NCI-H1694 (cell line): ENCODE measurements at regions not wholly inside any gene's neighbourhood (a gene's known extent, or its start where the extent isn't known, plus 50 kb on each side); places are given as distances from the start of the nearest gene placed in this dataset.

Source experiments
- DNase-seq: peaks from one replicate; lab custom pipeline; 2025; lab: John Stamatoyannopoulos, UW

DNA sequence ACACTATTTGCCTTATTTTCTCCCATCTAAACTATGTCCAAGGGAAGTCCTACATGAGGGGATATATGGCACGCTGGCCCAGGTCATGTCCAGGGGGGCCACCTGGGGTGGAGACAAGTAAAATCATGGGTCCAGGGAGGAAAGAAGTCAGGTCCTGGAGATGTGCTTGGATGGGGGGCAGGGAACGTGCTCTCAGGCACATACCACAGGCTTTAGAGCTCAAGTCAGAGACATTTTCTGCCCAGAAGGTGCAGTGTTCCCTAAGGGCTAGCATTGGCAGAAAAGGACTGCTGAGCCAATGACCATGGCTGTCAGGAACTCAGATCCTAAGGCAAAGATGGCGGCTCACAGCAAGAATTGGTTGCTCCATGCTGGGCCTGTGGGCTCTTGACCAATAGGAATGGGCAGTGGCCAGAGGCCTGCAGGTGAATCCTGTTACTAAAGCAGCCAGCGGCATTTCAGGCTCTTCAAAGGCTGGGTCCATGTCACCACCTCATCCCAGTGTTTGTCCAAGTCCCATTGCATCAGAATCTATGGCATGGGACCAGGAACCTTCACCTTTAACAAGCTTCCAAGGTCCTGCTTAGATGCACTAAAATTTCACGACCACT lies 175.0 kb downstream of the RPLP1 start:
- no peak for DNase-seq

DNA sequence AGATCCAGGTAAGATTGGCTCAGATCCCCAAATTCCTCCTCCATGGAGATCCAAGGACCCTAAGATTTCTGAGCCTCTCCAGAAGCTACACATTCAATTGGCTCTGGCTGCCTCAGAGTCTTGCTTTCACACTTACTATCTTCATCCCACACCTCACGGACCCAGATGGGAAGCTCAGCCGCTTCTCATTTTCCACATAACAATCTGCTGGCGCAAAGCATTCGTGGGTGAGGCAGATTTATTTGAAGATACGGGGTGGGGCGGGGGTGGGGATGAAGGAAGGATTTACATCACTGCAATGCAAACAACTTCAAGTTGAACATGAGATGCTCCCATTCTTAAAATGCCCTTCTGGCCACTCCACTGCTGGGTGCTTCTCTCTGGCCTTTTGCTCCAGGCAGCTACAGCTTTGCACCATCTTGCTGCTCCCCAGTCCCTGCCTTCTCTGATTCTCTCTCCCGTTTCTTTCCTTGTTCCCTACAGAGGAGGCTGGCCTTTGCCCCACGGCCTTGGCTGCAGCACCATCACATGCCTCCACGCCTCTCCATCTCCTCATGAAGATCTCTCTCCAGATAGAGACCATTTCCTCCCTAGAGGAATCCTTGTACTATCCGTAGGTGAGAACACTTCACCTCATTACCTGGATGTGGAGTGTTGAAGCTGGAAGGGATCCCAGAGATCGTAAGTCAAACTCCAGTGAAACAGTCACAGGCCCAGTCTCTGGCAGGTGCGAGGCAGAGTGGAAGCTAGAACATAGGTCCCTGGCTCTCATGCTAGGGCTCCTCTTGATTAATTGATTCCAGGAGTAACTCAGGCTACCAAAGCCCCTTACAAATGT lies 175.9 kb downstream of the RPLP1 start:
- DNase-seq: no peak

DNA sequence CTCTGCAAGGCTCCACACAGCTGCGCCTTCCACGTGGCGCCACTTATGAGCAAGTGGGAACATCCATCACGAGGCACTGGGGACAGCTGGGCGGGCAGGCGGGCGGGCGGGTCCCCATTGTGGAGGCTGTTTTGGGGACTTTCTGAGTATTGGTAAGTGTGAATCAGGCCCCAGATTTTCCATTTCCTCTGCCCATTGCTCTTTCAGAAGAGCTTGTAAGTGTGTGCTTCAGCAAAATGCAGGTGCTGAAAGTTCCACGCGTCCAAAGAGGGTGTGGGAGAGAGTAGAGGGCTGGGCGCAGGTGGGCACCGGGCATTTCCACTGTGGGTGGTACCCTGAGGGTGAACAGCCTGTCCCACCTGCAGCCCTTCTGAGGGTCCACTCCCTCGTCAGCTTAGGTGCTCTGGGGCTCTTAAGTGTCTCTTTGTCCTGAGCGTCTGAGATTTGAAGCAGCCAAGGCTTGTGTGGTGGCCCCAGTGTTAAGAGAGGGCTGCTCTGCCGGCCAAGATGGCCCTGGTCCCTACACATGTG lies 177.1 kb downstream of the RPLP1 start:
- DNase-seq: no peak

DNA sequence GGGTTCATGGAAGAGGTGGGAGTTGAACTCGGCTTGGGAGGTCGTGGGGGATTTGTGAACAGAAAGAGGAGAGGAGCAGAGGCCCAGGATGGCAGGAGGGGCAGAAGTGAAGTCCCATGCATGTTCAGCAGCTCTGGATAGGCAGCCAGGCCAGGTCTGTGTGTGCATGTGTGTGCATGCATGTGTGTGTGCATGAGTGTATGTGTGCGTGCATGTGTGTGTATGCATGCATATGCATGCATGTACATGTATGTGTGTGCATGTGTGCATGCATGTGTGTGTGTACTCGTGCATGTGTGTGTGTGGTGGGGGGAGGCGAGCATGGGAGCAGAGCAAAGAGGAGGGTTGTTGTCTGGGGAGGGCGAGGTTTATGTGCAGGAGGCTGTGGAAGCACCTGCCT lies 178.4 kb downstream of the RPLP1 start:
- DNase-seq: no peak

DNA sequence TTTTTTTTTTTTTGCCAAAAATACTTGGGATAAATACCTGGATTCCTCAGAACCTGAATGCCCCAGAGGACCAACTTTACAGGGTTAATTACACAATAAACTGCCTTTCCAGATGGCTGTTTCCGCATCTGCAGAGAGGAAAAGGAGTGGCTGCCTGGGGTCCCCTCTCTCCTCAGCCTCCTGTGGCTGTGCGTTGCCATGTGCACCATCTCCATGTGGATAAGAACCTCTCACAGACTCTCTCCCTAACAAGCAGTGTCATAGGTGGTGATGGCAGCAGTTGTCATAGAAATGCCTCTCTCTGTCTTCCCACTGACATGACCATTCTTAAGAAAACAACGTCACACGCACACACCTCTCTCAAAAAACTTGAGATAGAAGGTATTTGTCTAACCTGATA lies 179.4 kb downstream of the RPLP1 start:
- DNase-seq: no peak

DNA sequence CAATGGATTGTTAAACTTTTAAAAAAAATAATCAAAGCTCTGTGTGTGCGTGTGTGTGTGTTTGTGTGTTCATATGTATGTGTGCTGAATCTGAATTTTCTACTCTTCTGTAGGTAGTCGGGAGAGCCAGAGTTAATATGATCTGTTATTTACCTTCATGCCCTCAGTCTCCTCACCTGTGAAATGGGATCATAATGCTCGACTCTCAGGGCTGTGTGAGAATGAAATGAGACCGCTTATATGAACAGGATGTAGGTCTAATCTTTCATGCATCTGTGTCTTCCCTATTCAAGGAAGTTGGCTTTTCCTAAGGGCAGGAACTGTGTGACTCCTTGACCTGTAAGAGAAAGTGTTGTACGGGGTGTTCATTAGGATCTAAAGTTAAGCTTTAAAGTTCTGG lies 182.2 kb downstream of the RPLP1 start:
- no peak for DNase-seq

DNA sequence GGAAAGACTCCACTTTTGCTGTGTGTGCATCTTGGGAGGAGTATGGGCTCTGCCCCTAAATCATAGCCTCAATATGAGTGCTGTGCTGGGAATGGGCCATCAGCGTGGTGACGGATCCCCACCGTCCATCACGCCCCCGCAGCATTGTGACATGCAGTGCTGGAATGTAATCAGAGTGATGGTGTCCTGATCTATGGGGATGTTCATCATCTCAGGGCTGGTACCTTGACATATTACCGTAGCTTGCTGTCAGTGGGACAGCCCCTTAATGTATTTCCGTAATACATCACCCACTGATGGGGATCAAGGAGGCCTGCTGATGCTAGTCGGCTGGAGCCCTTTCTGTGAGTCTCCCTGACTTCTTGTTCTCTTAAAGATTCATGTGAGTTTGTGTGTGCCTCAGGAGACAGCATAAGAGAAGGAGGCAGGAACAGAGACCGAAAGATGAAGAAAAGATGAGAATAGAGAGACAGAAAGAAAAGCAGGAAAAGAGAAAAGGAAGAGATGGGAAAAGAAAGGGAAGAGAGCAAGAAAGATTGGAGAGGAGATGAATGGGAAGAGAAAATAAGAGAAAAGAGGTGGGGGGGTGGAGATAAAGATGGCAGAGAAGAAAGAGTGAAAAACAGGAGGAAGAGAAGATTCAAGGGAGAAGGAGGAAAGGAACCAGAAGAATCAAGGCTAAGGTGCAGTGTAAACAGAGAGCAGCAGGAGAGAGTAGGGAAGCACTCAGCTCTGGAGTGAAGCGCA lies 183.7 kb downstream of the RPLP1 start:
- no peak for DNase-seq

DNA sequence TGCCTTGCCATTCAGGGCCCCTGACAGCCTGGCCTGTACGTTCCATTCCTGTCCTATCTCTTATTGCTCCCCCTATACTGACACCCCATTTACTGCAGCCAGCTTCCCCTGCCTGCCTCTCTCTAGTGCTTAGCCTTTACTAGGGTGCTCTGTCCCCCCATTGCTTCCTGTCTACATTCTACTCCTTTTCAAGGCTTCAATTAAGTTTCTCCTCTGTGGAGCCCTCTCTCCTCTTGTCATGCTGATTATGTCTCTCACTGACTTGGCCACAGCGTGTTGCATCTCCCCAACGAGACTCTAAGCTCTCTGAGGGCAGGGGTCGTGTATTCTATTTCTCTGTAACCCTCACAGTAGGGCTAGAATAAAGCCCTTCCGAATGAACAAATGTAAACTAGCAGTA lies 185.2 kb downstream of the RPLP1 start:
- no peak for DNase-seq

DNA sequence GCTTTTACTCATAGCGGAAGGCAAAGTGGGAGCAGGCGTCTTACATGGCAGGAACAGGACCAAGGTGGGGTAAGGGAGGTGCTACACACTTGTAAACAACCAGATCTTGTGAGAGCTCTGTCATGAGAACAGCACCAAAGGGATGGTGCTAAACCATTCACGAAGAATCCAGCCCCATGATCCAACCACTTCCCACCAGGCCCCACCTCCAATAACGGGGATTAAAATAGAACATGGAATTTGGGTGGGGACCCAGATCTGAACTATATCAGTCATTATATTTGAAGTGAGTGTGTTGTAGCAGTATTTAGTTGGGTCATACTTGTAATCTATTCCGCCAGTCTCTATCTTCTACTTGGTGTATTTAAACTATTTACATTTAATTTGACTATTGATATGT lies 190.9 kb downstream of the RPLP1 start:
- DNase-seq: no peak

DNA sequence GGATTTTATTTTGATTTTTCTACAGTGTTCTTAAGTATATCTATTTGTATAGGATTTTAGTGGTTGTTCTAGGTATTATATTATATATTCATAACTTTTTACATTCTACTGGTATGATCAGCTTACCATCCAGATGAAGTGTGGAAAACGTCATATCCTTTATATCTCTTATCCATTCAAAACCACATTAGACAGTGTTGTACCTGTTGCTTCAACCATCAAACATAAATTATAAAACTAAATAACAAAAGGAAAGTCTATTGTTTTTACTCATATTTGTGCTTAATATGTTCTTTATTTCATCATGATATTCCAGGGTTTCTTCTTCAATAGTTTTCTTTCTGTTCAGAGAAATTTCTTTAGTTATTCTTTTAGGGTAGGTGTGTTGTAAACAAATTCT lies 191.4 kb downstream of the RPLP1 start:
- DNase-seq: no peak

DNA sequence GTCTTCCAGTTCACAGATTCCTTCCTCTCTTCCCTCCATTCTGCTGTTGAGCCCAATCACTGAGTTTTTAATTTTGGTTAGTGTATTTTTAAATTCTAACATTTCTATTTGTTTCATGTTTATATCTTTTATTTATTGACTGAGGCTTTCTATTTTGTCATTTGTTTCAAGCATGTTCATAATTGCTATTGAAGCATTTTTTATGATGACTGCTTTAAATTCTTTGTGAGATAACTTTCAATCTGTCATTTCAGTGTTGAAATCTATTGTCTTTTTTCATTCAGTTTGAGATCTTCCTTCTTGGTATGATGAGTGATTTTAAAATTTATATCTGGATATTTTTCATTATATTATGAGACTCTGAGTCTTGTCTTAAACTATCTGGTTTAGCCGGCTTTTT lies 192.3 kb downstream of the RPLP1 start:
- DNase-seq: no peak

DNA sequence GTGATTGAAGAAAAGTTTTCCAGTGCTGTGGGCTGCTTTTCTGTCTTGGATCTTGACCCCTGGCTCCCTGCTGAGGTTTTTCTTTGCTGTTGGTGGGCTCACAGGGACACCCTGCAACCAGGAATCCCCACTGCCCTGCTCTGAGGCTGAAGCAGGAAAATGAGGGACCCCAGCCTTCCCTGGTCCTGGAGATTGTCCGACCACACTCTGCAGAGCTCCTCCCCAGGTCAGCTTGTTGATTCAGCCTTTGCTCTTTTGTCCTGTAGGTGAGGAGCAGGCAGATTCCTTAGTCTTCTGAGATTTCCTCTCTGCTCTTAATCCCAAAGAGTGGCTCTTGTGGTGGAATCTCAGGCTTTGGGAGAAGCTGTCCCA lies 194.5 kb downstream of the RPLP1 start:
- DNase-seq: no peak

DNA sequence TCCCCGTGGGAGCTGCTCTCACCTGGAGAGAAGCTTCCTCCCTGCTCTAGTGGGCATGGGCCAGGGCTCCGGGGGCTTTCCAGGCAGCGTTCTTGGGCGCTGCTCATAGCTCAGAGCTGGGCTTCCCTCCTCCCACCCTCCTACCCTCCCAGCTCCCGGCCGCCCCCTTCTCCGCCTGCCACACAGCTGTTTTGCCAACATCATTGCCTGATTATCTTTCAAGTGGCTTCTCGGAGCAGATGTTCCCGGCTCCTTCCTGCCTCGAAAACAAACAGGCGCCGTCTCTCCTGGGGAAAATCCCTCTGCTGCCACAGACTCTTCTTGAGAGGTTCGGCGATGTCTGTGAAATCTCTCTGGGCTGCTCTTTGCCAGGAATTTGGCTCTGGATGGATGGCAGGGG lies 195.6 kb downstream of the RPLP1 start:
- peak; percentile 33 for DNase-seq

DNA sequence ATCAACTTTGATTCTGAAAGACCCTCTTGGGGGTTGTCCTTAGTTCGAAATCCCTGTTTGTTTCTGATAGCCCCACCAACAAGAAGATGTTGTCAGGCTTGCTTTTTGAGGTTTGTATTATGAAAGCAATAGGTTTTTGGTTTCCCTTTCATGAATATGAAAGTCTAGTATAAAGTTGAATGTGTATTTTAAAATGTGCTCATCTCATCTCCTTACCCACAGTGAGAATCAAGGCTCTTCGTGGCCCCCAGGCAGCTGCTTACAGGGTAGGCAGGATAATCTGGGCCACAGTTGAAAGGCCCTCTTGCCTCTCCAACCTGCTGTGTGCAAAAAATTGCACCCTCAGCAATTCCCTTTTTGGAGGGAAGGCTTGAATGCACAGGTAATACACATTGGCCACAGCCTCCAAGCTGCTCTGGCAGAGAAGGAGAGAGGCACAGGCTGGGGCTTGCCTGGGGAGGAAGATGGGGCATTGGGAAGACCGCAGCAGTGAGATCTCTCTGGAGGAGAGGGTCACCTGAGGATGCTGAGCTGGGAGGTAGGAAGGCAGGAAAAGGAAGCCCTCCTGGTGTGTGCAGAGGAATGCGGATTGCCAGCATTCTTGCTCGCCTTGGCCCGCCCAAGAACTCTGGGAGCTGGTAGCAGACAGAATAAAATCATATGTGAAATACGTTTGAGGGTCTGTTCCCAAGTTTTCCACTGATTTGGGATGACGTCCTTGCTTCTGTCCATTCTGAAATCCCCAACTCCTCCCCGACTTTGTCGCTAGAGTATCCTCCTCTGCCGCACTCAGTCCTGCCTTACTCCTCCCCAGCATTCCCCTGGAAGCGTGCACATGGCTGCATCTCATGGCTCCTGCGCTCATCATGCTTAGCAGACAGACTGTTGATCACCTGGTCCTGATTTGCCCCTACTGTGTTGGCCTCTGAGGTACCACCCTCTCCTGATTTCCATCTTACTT lies 196.4 kb downstream of the RPLP1 start:
- no peak for DNase-seq

DNA sequence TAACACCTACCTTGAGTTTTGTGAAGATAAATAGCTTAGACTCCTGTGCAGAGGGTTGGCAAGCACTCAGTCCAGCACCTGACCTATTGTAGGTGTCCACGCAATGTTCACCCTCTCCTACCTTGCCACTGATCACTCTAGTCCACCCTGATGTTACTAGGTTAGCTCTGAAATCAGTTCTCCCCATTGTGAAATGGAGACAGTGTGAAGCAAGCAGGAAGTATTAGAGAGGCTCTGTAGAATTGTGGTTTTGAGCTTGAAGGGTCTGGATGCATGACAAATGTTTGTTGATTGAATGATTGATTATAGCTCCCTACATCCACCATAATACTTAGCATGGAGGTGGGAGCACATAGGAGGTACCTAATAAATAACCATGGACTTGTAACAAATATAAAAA lies 199.7 kb downstream of the RPLP1 start:
- no peak for DNase-seq

DNA sequence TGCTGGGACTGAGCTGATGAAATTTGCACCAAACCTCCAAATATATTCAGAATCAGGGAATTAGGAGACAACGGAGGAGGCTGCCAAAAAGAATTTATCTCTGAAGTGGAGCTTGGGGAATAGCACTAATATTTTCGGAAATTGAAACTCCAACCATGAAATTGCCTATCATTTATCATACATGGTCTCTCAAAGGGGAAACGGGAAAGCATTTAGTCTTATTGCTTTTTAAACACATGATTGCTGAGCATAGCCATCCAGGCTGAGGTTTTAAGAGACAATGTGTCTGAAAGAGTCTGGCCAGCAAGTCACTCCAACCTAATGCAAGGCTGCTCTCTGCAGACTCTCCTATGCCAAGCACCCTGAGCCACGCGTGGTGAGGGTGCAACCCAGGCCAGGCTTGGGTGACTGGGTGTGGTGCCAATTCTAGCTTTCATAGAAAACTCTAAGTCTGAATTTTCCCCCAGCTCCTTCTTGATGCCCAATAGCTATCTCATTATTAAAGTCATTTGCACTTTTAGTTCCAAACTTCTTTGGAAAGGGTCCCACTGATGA lies 200.2 kb downstream of the RPLP1 start:
- DNase-seq: no peak

DNA sequence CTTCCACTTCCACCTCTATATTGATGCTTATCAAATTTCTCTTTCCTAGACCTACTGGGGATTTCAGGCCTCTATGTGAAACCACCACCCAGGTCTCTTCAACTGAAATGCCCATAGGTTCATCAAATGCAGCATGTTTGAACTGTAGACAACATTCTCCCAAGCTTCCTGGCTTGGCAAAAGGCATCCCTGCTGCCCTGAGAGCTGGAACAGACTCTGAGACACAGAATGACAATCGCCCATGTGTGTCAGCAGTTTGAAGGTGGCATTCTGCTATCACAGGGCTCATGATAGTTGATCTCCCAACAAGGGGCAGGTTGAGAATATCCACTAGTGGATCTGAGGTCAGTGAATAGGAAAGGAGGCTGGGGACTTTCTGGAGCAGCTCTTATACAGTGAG lies 200.7 kb downstream of the RPLP1 start:
- no peak for DNase-seq

DNA sequence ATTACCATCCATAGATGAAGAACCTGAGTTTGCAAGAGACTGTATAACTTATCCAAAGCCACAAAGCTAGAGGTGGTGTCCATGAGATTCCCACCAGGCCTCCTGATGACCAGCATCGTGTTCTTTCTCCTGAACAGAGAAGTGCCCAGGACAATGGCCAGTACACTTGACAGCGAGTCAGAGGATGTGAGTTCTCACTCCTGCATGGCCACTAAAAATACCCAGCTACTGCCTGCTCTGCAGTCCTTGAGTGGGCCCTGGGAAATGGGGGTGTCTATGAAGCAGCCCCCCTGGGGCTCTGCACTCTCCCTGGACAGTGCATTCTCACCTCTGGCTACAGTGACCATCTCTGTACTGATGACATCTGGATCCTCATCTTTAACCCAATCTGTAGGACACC lies 201.2 kb downstream of the RPLP1 start:
- DNase-seq: no peak

DNA sequence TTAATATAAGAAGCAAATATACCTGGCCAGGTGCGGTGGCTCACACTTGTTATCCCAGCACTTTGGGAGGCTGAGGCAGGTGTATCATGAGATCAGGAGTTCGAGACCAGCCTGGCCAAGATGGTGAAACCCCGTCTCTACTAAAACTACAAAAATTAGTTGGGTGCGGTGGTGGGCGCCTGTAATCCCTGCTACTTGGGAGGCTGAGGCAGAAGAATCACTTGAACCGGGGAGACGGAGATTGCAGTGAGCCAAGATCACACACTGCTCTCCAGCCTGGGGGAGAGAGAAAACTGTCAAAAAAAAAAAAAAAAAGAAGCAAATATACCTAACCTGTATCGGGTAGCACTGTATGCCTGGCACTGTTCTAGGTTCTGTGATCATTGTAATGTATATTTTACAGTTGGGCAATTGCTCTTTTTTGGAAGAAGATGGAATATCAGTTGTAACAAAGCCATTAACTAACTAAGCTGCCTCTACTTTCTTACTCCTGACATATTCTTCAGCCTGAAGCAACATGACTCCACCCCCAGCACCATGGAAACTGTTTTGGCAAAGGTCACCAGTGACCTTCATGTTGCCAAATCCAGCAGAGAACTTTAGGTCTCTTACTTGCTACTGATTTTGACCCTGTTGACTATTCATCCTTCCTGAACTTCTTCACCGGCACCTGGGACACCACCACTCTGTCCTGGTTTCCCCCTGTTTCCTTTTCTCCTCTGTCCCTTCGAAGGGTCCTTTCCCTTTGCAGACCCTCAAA lies 203.8 kb downstream of the RPLP1 start:
- DNase-seq: no peak

DNA sequence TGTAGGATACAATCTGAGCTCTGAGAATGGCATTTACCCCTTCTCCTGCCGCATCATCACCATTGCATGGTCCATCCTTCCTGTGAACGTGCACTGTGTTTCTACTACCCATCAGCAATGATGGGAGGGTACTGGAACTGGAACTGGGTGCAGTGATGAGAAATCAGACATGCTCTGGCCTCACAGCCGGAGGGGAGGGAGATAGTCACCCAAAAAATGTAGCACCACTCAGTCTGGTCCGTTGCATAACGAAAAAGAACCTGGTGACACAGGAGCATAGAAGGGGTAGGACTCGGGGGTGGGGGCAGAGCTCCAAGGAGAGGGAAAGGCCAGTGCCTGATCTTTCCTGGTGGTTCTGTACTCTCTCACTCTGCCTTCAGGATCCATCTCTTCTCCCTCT lies 205.0 kb downstream of the RPLP1 start:
- DNase-seq: no peak
